Activated T-cell treated with anti-CD3 and anti-CD28 coated beads, Interleukin-2, amount 50 U/mL, for 72 hours (primary cell): ENCODE measurements at regions not wholly inside any gene's neighbourhood (a gene's known extent, or its start where the extent isn't known, plus 50 kb on each side); places are given as distances from the start of the nearest gene placed in this dataset.
"Not testable (repeated sequence)": the region's sequence is repeated elsewhere in the genome, so short reads cannot be mapped to it uniquely, and the experiment has no call there.

ENCODE experiments used
- ATAC-seq, 2 donors: fragments of 150-1000 bp; cut with Tn5 transposase; replicated peaks in 1 of 2; 2 replicates each; pipeline ENCODE4 v1.10.0; 2021; ENCODE audit warnings: moderate library complexity in 2 of 2, mild to moderate bottlenecking in 1 of 2
- DNase-seq, 2 donors: peaks; one replicate each; pipeline ENCODE4 v3.0.0; 2021 to 2022; ENCODE audit warnings: mixed read lengths in 1 of 2
- H3K27ac Mint-ChIP-seq: one replicate; pipeline ENCODE4 v1.8.0; 2022; ENCODE audit warnings: mild to moderate bottlenecking, moderate library complexity, mixed read lengths
- H3K27me3 Mint-ChIP-seq: one replicate; pipeline ENCODE4 v1.8.0; 2022; ENCODE audit warnings: low read depth, mixed read lengths
- H3K36me3 Mint-ChIP-seq, 2 donors: one replicate each; pipeline ENCODE4 v1.8.0; 2022; ENCODE audit warnings: mixed read lengths in 2 of 2, mild to moderate bottlenecking in 1 of 2; ENCODE audit not compliant: insufficient read depth in 2 of 2
- H3K4me1 Mint-ChIP-seq: one replicate; pipeline ENCODE4 v1.8.0; 2022; ENCODE audit warnings: low read depth, mixed read lengths
- H3K4me3 Mint-ChIP-seq, 2 donors: one replicate each; pipeline ENCODE4 v1.8.0; 2022; ENCODE audit warnings: mild to moderate bottlenecking in 2 of 2, mixed read lengths in 2 of 2, moderate library complexity in 2 of 2
- H3K9me3 Mint-ChIP-seq, 2 donors: one replicate each; pipeline ENCODE4 v1.8.0; 2022; ENCODE audit warnings: mixed read lengths in 2 of 2

GRCh38 chr3:164326714-164327113 is 751.6 kb downstream of the SI start:
- ATAC-seq (no peak), DNase-seq (no peak)
- H3K4me1 Mint-ChIP-seq: no peaks in the 10 kb centered on the region
- peaks cover 0 to 4% of the 10 kb centered on the region in 2 donors for H3K9me3 Mint-ChIP-seq
- H3K36me3 Mint-ChIP-seq: no peaks in the 10 kb centered on the region
- no peaks in the 10 kb centered on the region for H3K27me3 Mint-ChIP-seq
- no peak overlapping the region for H3K4me3 Mint-ChIP-seq
- no peak overlapping the region for H3K27ac Mint-ChIP-seq

GRCh38 chr3:164320962-164321361 is 757.3 kb downstream of the SI start:
- Mint-ChIP-seq H3K4me3 (no peak overlapping the region), H3K27ac (no peak overlapping the region), H3K4me1 (no peaks in the 10 kb centered on the region), H3K36me3 (no peaks in the 10 kb centered on the region), H3K27me3 (no peaks in the 10 kb centered on the region), H3K9me3 (peaks cover 0 to 4% of the 10 kb centered on the region in 2 donors)
- DNase-seq (no peak), ATAC-seq (no peak)

- Mint-ChIP-seq H3K27me3 (no peaks in the 10 kb centered on the region), H3K27ac (no peak overlapping the region), H3K4me1 (no peaks in the 10 kb centered on the region), H3K9me3 (peaks cover 6 to 15% of the 10 kb centered on the region in 2 donors), H3K36me3 (peaks cover 0 to 1% of the 10 kb centered on the region in 2 donors), H3K4me3 (no peak overlapping the region)
- ATAC-seq (no peak), DNase-seq (no peak)
Measured at GRCh38 chr3:164306042-164306441, 772.3 kb downstream of the SI start.

GRCh38 chr3:164303894-164304293 is 774.4 kb downstream of the SI start:
- DNase-seq: no peak

GRCh38 chr3:164302622-164303021 is 775.7 kb downstream of the SI start:
- Mint-ChIP-seq H3K4me3 (no peak overlapping the region), H3K27me3 (no peaks in the 10 kb centered on the region), H3K36me3 (peaks cover 0 to 1% of the 10 kb centered on the region in 2 donors), H3K27ac (no peak overlapping the region), H3K4me1 (no peaks in the 10 kb centered on the region), H3K9me3 (peaks cover 2% of the 10 kb centered on the region in 2 donors)
- ATAC-seq (no peak), DNase-seq (no peak)

More at GRCh38 chr3:164303894-164304293, 774.4 kb downstream of the SI start:
- no peaks in the 10 kb centered on the region for H3K4me1 Mint-ChIP-seq
- no peaks in the 10 kb centered on the region for H3K27me3 Mint-ChIP-seq
- H3K27ac Mint-ChIP-seq: no peak overlapping the region
- no peak overlapping the region for H3K4me3 Mint-ChIP-seq
- peaks cover 0 to 1% of the 10 kb centered on the region in 2 donors for H3K36me3 Mint-ChIP-seq
- peaks cover 2% of the 10 kb centered on the region in 2 donors for H3K9me3 Mint-ChIP-seq
- ATAC-seq: no peak

GRCh38 chr3:164291486-164291885 is 786.8 kb downstream of the SI start:
- not testable (repeated sequence) for DNase-seq, H3K27ac Mint-ChIP-seq, H3K4me3 Mint-ChIP-seq, H3K27me3 Mint-ChIP-seq, ATAC-seq, H3K4me1 Mint-ChIP-seq, H3K9me3 Mint-ChIP-seq, H3K36me3 Mint-ChIP-seq

- H3K9me3 Mint-ChIP-seq: peaks cover 11 to 20% of the 10 kb centered on the region in 2 donors
- peaks cover 0 to 1% of the 10 kb centered on the region in 2 donors for H3K36me3 Mint-ChIP-seq
- H3K4me3 Mint-ChIP-seq: no peak overlapping the region
- DNase-seq (no peak), ATAC-seq (no peak)
- H3K4me1 Mint-ChIP-seq: no peaks in the 10 kb centered on the region
- no peak overlapping the region for H3K27ac Mint-ChIP-seq
- H3K27me3 Mint-ChIP-seq: no peaks in the 10 kb centered on the region
Measured at GRCh38 chr3:164278550-164278949, 799.7 kb downstream of the SI start.

GRCh38 chr3:164267053-164267452 is 811.2 kb downstream of the SI start:
- Mint-ChIP-seq H3K27me3 (no peaks in the 10 kb centered on the region), H3K27ac (no peak overlapping the region), H3K36me3 (no peaks in the 10 kb centered on the region), H3K9me3 (peaks cover 0 to 9% of the 10 kb centered on the region in 2 donors), H3K4me3 (no peak overlapping the region), H3K4me1 (no peaks in the 10 kb centered on the region)
- no peak for DNase-seq
- no peak for ATAC-seq

GRCh38 chr3:164250923-164251322 is 827.4 kb downstream of the SI start:
- DNase-seq (no peak), ATAC-seq (no peak)
- no peaks in the 10 kb centered on the region for H3K4me1 Mint-ChIP-seq
- no peaks in the 10 kb centered on the region for H3K36me3 Mint-ChIP-seq
- peaks cover 7 to 8% of the 10 kb centered on the region in 2 donors for H3K9me3 Mint-ChIP-seq
- H3K27ac Mint-ChIP-seq: no peak overlapping the region
- H3K27me3 Mint-ChIP-seq: no peaks in the 10 kb centered on the region
- no peak overlapping the region for H3K4me3 Mint-ChIP-seq

- Mint-ChIP-seq H3K4me1 (no peaks in the 10 kb centered on the region), H3K27me3 (no peaks in the 10 kb centered on the region), H3K4me3 (no peak overlapping the region), H3K36me3 (no peaks in the 10 kb centered on the region), H3K27ac (no peak overlapping the region), H3K9me3 (peaks cover 8 to 10% of the 10 kb centered on the region in 2 donors)
- ATAC-seq (no peak), DNase-seq (no peak)
Measured at GRCh38 chr3:164236851-164237250, 841.4 kb downstream of the SI start.

GRCh38 chr3:164235289-164236028 is 842.8 kb downstream of the SI start:
- no peak overlapping the region for H3K27ac Mint-ChIP-seq
- H3K9me3 Mint-ChIP-seq: peaks cover 8 to 10% of the 10 kb centered on the region in 2 donors
- no peak overlapping the region for H3K4me3 Mint-ChIP-seq
- H3K36me3 Mint-ChIP-seq: no peaks in the 10 kb centered on the region
- ATAC-seq (no peak), DNase-seq (no peak)
- H3K27me3 Mint-ChIP-seq: no peaks in the 10 kb centered on the region
- no peaks in the 10 kb centered on the region for H3K4me1 Mint-ChIP-seq

GRCh38 chr3:164233951-164234350 is 844.3 kb downstream of the SI start:
- no peak for ATAC-seq
- H3K27me3 Mint-ChIP-seq: no peaks in the 10 kb centered on the region
- H3K9me3 Mint-ChIP-seq: peaks cover 7 to 8% of the 10 kb centered on the region in 2 donors
- no peaks in the 10 kb centered on the region for H3K4me1 Mint-ChIP-seq
- DNase-seq: no peak
- H3K4me3 Mint-ChIP-seq: no peak overlapping the region
- no peaks in the 10 kb centered on the region for H3K36me3 Mint-ChIP-seq
- H3K27ac Mint-ChIP-seq: no peak overlapping the region

- no peaks in the 10 kb centered on the region for H3K36me3 Mint-ChIP-seq
- H3K27me3 Mint-ChIP-seq: no peaks in the 10 kb centered on the region
- no peaks in the 10 kb centered on the region for H3K4me1 Mint-ChIP-seq
- DNase-seq: no peak
- H3K27ac Mint-ChIP-seq: no peak overlapping the region
- H3K4me3 Mint-ChIP-seq: no peak overlapping the region
- peaks cover 2 to 5% of the 10 kb centered on the region in 2 donors for H3K9me3 Mint-ChIP-seq
- ATAC-seq: no peak
Measured at GRCh38 chr3:164231718-164232117, 846.6 kb downstream of the SI start.
